GM18507 (cell line): ENCODE measurements at regions not wholly inside any gene's neighbourhood (a gene's known extent, or its start where the extent isn't known, plus 50 kb on each side); places are given as distances from the start of the nearest gene placed in this dataset.
"Not testable (repeated sequence)": the region's sequence is repeated elsewhere in the genome, so short reads cannot be mapped to it uniquely, and the experiment has no call there.

ENCODE experiments used
- DNase-seq: peaks from one replicate; pipeline ENCODE4 v3.0.0; 2011; ENCODE audit warnings: low read depth; ENCODE audit not compliant: insufficient read length; ENCODE audit errors: extremely low spot score
- FAIRE-seq: peaks from 2 replicates; lab custom pipeline; 2011; peaks lifted over from hg19 to GRCh38; lab: Jason Lieb, UNC

- not testable (repeated sequence) for FAIRE-seq, DNase-seq
Observed at GRCh38 chr21:17299576-17299975, 213.3 kb upstream of the CXADR start.

- not testable (repeated sequence) for FAIRE-seq, DNase-seq
Observed at GRCh38 chr21:17327715-17328114, 185.1 kb upstream of the CXADR start.

- no peak for FAIRE-seq
Observed at GRCh38 chr21:17334484-17334883, 178.4 kb upstream of the CXADR start.

GRCh38 chr21:17340081-17340480 is 172.8 kb upstream of the CXADR start:
- DNase-seq (no peak), FAIRE-seq (no peak)

More at GRCh38 chr21:17334484-17334883, 178.4 kb upstream of the CXADR start:
- DNase-seq = no peak

GRCh38 chr21:17343055-17343454 is 169.8 kb upstream of the CXADR start:
- no peak for DNase-seq
- FAIRE-seq = no peak

GRCh38 chr21:17348357-17348756 is 164.5 kb upstream of the CXADR start:
- FAIRE-seq = no peak

GRCh38 chr21:17348849-17349248 is 164.0 kb upstream of the CXADR start:
- no peak for FAIRE-seq

More at GRCh38 chr21:17348357-17348756, 164.5 kb upstream of the CXADR start:
- no peak for DNase-seq

GRCh38 chr21:17351766-17352165 is 161.1 kb upstream of the CXADR start:
- FAIRE-seq = no peak
- DNase-seq = no peak

More at GRCh38 chr21:17348849-17349248, 164.0 kb upstream of the CXADR start:
- no peak for DNase-seq

GRCh38 chr21:17352996-17353655 is 159.7 kb upstream of the CXADR start:
- no peak for FAIRE-seq
- DNase-seq = no peak

- FAIRE-seq = no peak
- DNase-seq = no peak
Observed at GRCh38 chr21:17359781-17360180, 153.1 kb upstream of the CXADR start.

GRCh38 chr21:17368748-17369363 is 144.0 kb upstream of the CXADR start:
- no peak for FAIRE-seq
- DNase-seq = no peak

- no peak for DNase-seq
- no peak for FAIRE-seq
Observed at GRCh38 chr21:17370263-17370662, 142.6 kb upstream of the CXADR start.

GRCh38 chr21:17370916-17371315 is 141.9 kb upstream of the CXADR start:
- no peak for DNase-seq
- no peak for FAIRE-seq

- no peak for DNase-seq
- FAIRE-seq = no peak
Observed at GRCh38 chr21:17371450-17371849, 141.4 kb upstream of the CXADR start.

- no peak for FAIRE-seq
- DNase-seq = no peak
Observed at GRCh38 chr21:17372200-17372599, 140.6 kb upstream of the CXADR start.

GRCh38 chr21:17386498-17386897 is 126.3 kb upstream of the CXADR start:
- DNase-seq (no peak), FAIRE-seq (no peak)

- FAIRE-seq (peak; percentile 56), DNase-seq (peak; percentile 25)
Observed at GRCh38 chr21:17387030-17387617, 125.7 kb upstream of the CXADR start.

GRCh38 chr21:17388226-17388625 is 124.6 kb upstream of the CXADR start:
- DNase-seq (no peak), FAIRE-seq (no peak)

- FAIRE-seq = no peak
- DNase-seq = no peak
Observed at GRCh38 chr21:17389311-17389710, 123.5 kb upstream of the CXADR start.

- no peak for DNase-seq
- FAIRE-seq = no peak
Observed at GRCh38 chr21:17390569-17390968, 122.3 kb upstream of the CXADR start.

GRCh38 chr21:17391811-17392340 is 121.0 kb upstream of the CXADR start:
- DNase-seq = no peak
- no peak for FAIRE-seq
